Activated naive CD4-positive, alpha-beta T cell treated with Interleukin-2 at 50 U/mL for 16 hours (primary cell): ENCODE measurements at regions not wholly inside any gene's neighbourhood (a gene's known extent, or its start where the extent isn't known, plus 50 kb on each side); places are given as distances from the start of the nearest gene placed in this dataset.

Experiments
- DNase-seq: peaks from one replicate; pipeline ENCODE4 v3.0.0-alpha.2; 2020

DNA sequence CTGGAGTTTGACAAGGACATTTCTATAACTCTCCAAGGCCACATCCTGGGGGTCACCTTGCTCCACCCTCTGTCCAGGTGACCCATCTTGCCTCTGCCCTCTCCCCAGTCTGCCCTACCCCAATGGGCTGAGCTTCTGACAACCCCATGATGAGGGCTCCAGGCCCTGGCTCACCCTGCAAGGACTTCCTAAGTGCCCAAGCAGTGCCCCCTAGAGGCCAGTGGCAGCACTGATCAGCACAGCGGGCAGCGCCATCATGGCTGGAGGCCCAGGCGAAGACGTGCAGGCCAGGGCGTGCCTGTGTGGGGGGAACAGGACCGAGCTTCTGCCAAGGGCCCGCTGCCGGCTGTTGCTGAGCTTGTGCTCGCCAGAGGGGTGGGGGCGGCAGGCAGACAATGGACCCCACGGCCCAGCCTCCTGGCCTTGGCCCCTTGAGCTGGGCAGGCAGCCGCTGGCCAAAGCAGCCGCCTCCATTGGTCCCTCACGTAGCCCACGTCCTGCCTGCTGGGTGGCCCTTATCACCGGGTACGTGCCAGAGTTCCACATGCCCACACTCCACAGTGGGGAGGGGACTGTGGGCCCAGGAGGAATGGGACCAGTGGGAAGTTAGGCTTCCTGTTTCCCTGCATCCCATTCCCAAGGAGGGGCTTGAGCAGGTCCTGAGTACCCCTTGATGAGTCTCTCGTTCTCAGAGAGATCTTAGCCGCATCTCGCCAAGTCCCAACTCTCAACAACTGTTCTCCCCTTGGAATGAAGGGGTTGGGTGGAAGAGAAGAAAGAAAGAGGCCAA is 64.3 kb downstream of the MRPL14 start:
- DNase-seq: peak; percentile 22

DNA sequence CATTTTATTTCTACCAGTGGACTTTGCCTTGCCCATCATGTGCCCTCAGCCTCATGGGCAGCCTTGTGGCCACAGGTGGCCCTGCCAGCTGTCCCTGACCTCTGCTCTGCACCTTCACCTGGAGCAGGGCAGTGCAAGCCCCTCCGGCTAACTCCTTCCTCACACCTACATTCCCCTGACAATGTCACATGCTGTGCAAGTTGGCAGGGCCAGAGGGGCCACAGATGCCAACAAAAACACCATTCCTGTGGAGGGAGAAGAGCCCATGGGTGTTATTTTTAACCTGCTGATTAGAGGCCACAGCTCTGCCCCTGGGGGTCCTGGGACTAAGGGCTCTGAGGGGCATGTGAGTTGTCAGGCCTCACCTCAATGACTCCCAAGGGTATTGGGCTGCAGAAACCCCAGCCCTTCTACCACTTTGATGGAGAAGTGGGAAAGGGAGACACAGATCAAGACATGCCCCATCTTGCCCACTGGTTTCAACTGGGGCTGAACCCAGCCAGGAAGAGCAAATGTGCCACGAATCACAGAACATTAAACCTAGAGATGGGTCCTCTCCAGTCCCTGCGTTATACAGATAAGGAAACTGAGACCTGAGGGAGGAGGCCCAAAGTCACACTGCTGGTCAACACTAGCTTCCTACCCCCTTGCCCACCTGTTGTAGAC is 65.0 kb downstream of the MRPL14 start:
- DNase-seq: no peak

DNA sequence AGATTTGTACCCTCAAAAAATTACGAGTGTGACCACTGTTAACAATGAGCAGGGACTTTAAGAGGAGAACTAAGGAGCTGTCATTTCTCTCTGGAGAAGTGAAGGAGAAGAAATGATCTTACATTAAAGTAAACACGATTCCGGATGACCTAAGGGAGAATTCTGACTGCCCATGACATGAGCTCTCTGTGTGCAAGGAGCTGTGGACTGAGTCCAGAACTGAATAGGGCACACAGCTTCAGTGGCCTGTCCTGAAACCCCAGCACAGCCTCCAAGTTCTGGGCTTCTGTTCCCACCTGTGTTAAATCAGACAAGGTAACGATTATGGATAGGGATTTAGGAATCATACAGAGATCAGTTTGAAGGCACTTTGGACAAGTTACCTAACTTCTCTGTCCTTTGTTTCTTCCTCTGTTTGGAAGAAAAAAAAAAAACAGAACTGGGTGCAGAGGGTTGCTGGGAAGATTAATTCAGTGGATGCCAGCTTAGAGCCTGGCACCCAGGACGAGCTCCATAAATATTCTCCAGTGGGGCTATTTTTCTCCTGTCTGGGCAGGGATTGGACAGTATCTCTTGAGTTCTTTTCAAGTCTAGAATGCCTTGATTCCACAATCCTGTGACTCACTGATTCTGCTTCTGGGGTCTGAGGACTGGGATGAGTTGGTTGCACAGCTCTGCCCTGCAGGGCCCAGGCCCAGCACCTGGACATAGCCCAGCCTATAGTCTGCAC is 65.7 kb downstream of the MRPL14 start:
- DNase-seq: no peak

DNA sequence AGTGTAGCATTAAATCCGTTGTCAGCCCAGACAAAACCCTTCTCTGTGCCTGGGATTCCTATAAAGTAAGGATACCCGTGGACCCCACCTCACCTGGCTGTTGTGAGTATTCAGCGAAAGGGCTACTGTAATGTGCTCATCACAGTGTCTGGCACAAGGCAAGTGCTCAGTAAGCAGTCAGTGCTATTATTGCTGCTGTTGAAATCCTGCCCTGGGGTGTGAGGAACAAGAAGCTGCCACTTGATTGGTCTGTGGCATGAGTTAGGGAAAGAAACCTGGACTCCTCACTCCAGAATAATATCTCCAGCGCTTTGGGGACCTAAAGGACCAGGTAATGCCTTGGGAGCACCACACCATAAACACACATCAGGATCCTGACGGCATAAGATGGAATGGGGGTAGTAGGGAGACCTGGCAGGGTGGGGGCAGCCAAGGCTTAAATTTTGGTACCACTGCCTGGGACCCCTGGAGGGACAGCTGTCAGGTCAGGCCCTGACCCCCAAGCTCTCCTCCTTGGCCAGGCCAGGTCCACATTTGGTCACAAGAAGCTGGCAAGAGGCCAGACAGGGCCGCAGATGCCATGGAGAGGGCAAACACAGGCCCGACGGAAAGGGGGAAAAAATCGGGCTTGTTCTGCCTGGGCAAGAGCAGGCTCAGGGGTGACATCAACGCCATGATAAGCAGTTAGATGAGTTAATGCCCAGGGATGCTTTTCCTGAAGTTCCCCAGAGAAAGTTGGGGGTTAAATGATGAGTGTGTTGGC is 66.5 kb downstream of the MRPL14 start:
- no peak for DNase-seq

DNA sequence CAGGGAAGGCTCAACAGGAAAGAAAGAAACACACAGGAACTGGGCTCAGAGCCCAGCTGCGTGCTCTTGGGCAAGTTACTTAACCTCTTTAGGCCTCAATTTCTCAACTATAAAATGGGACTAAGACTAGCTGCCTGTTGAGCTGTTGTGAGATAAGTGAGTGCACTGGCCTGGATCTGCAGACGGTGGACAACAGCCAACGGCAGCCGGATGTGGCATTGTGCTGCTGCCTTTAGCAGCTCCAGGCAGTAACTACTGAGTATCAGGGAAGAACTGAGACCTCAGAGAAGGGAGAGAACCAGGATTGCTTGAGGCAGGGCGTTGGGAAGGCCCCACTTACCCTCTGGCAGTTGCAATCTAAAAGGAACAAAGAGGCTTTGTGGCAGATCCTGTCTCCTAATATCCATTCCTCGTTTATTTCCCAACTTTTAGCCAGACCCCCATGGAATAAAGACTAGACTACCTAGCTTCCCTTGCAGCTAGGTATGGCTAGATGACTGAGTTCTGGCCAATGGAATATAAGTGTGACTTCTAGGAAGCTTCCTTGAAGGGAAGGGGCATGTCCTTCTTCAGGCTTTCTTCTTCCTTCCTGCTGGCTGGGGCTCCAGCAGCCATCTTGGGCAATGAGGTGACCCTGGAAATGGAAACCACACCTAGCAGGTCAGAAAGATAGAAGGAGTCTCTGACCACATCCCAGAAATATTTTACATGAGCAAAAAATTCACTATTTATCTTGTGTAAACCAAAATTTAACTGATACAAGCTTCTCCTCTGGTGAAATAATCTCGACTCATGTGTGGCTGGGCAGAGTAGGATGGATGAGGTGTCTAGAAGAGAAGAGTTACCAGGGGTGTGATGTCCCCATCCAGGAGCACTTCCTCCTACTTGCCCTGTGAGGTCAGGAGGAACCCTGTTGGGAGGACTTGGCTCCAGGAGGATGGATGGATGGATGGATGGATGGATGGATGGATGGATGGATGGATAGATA is 67.6 kb downstream of the MRPL14 start:
- no peak for DNase-seq

DNA sequence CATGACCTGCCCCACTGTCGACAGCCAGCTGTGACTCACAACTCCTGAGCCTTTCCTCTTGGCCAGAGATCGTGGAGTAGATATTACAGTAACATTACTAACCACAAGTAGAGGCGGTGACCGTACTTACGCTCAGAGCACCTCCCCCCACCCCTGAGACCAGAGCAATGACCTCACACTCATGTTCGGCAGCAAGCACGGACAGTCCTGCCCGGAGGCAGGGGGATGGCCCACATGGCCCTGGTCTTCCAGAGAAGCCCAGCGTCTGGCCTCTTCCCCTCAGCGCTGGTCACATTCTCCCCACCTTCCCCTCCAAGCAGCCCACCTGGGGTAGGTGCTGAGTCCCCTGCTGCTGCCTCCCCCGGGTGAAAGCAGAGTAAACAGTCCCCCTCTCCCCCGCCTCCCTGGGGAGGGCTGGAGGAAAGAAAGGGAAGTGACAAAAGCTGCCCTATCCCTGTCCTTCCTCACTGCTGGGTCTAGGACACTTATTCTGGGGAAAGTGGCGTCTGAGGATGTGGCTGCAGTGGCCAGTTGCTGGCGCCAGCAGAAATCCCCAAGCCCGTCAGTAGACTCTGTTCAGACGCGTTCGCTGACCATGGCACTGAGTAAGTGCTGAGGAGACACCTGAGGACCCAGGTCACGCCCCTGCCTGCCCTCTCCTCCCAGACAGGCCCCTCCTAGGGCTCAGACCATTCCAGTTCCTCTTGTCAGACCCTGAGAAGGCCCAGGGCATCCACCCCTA is 68.5 kb downstream of the MRPL14 start:
- DNase-seq: no peak

DNA sequence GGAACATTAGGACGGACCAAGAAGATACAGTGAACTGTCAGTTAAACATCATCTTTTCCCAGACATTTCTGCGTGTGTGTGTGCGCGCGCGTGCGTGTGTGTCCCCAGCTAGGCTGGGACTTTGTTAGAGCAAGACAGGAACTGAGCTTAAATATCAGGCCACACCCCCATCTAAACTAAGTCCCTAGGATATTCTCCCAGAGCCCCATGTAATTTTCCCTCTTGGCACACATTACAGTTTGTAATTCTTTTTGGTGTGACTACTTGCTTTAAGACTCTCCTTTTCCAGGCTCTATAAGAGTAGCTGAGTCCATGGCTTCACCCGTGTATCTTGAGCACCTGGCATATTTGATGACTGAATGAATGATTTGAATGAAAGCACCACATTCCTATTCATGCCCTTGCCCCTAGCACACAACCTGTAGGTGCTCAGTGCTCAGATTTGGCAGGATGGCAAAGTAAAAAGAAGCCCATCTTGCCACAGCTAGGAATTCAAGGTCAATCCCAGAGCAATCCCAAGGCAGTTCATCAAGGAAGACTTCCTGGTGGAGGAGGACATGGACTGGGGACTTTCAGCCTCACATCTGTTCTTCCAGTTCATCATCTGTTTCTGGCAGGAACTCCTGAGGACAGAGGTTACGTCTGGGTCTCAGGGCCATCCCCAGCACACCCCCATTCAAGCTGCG is 69.2 kb downstream of the MRPL14 start:
- no peak for DNase-seq

DNA sequence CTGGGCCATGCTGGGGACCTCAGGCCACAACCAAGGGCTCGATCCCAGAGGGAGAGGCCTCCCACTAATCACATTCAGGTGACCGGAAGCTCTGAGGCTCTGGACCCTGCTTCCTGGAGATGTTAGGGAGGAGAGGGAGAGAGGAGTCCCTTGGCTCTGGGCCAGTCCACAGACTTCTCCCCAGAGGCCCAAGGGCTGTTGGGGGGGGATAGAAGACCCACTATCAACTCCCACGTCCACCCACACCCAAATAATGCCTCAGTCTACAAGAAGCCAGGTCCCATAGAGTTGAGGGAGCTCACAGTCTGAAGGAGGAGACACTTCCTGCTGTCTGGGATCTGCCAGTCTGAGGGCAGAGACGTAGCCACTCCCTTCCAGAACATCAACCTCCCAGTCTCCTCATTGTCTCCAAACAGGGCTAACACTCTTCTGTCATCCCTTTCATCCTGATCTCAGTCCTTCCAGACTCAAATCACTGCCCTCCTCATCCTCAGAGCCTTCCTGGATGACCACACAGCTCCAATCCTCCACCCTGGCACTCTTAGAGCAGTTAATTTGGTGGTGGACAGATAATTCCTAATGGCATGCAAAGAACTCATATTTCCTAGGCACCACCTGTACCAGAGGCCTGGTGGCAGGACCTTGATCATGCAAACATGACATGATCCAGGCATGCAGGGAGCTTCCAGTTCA is 69.9 kb downstream of the MRPL14 start:
- DNase-seq: no peak

DNA sequence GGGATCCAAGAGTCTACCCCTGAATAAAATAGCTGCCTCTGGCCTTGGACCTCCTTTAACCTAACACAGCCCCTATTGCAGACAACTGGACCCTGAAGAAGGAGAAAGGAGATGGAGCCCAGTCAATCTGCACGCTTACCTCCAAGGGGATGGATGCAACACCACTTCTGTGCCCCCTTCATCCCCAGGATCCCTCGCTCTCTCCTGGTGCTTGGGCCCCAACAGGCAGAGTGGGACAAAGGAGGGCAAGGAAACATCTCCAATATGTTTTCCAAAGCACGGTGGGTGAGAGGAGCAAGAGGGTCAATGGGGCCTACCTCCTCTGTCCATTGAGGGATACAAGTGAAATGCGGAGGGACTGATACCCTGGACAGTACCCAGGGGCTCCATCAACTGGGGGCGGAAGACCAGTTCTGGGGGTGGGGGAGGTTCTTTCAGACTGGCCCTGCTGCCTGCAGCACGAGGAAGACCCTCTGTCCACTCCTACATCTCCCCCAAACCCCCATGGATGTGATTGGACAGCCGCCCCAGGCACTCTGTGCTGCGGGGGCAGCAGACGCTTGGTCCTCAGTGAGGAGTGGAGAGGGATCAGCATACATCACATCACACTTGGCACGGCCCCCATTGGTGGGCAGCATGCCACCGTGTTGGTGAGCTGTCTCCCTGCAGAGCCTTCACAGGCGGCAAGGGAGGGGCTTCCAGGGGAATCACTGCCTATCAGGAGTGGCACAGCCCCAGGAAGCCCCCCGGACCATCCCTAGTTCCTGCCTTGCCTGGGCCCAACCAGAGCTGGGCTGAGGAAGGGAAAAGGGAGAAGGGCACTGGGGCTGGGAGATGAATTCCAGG is 70.6 kb downstream of the MRPL14 start:
- no peak for DNase-seq

DNA sequence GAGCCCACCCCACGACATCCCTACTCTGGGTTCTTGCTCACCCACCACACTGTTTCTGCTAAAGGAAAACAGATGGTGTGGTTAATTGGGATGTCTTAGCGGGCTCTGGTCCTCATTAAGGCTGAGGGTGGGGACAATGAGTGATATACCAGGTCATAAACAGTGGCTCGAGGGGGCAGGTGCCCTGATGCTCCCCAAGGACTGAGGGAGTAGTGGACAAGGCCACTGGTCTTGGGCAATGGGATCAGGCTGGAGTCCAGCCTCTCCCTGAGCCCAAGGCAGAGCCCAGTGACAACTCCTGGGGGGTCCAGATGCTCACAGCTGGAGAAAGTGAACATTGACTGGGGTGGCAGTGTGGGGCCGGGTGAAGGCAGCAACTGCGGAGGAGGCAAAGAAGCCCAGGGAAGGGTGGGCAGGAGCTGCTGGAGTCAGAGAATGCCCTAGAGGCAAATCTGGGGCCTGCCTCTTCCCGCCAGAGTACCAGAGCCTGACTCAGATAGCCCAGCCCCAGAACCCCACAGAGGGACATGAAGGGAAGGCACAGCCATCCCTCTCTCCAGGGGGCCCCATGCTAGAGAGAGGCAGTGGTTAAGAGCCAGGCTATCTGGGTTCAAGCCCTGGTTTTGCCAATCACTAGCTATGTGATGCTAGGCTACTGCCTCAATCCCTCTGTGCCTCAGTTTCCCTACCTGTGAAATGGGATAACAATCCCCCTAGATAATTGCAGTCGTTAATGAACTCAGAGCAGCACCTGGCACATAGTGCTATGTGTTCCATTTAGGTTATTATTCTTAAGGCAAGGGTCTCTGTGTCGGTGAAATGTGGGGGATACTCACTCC is 72.3 kb downstream of the MRPL14 start:
- DNase-seq: no peak

DNA sequence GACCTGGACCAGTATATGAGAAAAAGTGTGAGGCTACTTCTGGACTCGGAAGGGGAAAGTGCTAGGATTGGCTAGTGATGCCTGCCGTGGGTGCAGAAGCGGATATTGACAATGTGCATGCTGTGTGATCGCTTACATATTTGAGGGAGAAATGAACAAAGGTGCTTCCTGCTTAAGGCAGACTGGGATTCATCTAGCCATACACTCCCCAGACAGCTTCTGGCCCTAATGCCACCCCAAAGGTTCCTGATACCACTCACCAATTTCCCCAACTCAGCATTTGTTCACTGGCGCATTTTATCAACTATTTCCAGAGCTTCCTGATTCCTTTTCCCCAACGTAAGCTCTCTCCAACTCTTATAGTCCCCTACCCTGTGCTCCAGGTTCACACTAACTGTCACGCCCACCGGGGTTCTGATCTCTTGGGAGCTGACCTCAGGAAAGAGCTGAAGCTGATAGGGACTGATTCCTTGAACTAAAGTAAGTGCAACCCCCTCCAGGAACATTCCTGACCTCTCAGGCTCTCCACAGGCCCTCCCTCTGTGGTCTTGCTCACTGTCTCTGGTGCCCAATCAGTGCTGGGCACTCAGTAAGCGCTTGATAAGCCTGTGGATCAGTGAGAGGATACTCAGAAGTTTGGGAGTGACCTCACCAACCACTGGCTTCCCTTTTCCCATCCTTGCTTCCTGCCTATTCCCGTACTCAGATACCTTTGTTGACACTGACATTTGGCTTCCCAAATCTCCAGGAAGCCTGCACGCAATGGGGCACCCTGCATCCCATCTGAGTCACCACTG is 73.3 kb downstream of the MRPL14 start:
- DNase-seq: no peak

DNA sequence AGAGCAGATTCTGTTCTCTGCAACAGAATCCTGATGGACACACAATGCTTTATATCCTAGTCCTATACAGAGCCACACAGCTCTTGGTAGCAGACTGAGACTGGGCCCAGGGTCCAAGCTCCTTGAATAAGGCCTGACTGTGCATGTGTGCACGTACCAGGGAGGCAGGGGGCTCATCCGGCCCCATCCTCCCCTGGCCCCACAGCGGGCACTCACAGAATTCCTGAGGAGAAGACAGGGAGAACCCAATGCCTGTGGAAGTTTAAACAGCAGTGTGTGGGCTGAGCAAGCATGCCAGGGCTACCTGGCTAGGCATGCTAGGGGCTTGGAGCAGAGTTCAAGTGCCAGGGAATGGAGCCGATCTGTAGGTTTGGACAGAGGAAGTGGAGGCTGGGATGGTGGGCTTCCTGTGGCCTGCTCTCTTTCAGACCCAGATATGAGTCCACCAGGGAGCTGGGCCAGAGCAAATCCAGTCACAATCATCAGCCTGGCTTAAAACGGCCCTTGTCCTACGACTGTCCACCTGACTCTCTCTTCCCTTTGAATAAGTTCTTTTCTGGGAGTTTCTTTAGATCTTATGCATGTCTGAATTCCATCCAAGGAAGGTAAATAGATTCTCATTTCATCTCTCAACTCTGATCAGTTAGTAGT is 74.0 kb downstream of the MRPL14 start:
- no peak for DNase-seq

DNA sequence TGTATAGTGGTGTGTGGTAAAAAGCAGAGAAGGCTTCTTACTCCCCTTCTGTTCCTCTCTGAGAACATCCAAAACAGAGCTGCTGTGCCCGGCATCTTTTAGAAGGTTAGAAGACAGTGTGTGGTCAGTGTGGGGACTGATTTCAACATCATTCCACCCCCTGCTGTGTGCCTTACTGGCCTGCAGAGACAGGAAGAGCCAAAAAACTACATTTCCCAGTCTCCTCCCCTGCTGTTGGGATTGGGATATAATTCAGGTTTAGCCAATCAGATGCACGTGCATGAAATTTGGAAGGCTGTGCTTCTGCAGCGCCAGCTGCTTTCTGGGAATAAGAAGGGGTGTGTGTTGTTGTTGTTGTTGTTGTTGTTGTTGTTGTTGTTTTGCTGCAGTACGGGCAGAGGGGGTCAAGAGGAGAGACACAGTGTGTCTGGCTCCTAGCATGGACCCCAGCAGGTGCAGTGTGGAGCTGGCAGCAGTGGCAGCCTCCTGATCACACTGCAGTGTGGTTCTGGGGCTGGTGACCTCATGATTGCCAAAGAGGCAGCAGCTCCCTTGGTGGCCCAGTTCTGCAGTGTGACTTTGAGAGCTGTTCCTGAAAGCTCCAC is 74.7 kb downstream of the MRPL14 start:
- no peak for DNase-seq

DNA sequence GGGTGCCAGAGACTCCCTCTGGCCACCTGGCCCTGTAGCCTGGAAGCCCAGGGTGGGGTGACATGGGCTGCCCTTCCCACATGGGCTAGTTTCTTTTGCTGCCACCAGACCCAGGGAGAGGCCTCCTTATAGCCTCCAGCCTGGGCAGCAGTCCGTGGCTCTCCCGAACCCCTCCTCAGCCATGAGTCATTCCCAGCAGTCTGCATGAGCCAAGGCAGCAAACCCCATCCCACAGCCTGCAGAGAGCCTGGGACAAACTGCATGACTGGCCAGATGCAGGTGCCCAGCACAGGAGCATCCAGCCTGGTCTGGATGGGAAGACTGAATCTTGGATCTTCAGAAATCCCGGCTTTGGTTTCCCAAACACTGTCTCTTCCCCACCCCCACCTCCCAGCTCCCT is 75.7 kb downstream of the MRPL14 start:
- no peak for DNase-seq

DNA sequence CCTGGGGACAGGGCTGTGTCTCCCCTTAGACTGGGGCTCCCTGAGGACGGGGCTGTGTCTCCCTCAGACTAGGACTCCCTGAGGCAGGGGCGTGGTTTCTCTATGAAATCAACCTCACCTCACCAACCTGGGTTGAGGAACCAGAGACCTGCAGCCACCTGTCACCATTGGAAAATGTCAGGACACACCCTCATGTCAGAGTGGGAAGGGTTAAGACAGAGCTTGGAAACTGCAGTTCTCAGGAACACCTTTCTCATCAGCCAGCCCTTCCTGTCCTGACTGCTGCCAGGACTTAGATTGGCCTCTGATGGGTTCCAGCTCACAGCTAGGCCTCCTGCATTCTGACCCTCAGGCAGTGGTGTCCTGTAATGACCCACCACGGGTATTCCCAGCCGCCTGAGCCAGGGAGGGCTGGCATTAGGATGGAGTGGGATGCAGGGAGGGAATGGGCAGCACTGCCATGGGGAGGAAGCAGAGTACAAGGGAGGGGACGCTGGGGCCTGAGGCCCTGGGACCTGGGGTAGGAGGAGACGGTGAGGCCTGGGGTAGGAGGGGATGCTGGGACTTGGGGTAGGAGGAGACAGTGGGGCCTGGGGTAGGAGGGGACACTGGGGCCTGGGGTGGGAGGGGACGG is 76.3 kb downstream of the MRPL14 start:
- DNase-seq: no peak
